CD4-positive, alpha-beta T cell treated with Interleukin-6 for 4 hours (primary cell): ENCODE measurements at regions not wholly inside any gene's neighbourhood (a gene's known extent, or its start where the extent isn't known, plus 50 kb on each side); places are given as distances from the start of the nearest gene placed in this dataset.
A peak's percentile ranks its signal among the peaks of the same experiment; 100 is the strongest.

Experiments used
- DNase-seq: peaks from one replicate; pipeline ENCODE4 v3.0.0-alpha.2; 2020; ENCODE audit warnings: mixed read lengths

- no peak for DNase-seq
Measured at GRCh38 chr17:51496378-51496777, 236.0 kb downstream of the UTP18 start.

GRCh38 chr17:51499897-51500296, 239.6 kb downstream of the UTP18 start:
- DNase-seq: no peak

- no peak for DNase-seq
Measured at GRCh38 chr17:51500454-51500853, 240.1 kb downstream of the UTP18 start.

GRCh38 chr17:51505450-51505849, 245.1 kb downstream of the UTP18 start:
- no peak for DNase-seq

- DNase-seq: no peak
Measured at GRCh38 chr17:51507444-51507843, 247.1 kb downstream of the UTP18 start.

- DNase-seq: no peak
Measured at GRCh38 chr17:51508048-51508447, 247.7 kb downstream of the UTP18 start.

- DNase-seq: no peak
Measured at GRCh38 chr17:51510940-51511339, 250.6 kb downstream of the UTP18 start.

GRCh38 chr17:51512220-51512907, 252.0 kb downstream of the UTP18 start:
- DNase-seq: no peak

- DNase-seq: no peak
Measured at GRCh38 chr17:51516924-51517323, 256.6 kb downstream of the UTP18 start.

- no peak for DNase-seq
Measured at GRCh38 chr17:51524524-51524923, 264.2 kb downstream of the UTP18 start.

GRCh38 chr17:51526507-51526906, 266.2 kb downstream of the UTP18 start:
- no peak for DNase-seq

GRCh38 chr17:51527225-51527982, 267.1 kb downstream of the UTP18 start:
- DNase-seq: no peak

- DNase-seq: no peak
Measured at GRCh38 chr17:51528111-51528510, 267.8 kb downstream of the UTP18 start.

- DNase-seq: no peak
Measured at GRCh38 chr17:51533219-51533618, 272.9 kb downstream of the UTP18 start.

GRCh38 chr17:51533821-51534220, 273.5 kb downstream of the UTP18 start:
- DNase-seq: no peak

- DNase-seq: no peak
Measured at GRCh38 chr17:51536627-51537026, 276.3 kb downstream of the UTP18 start.

GRCh38 chr17:51537996-51538550, 277.7 kb downstream of the UTP18 start:
- DNase-seq: no peak

- DNase-seq: peak; percentile 40
Measured at GRCh38 chr17:51540151-51540550, 279.8 kb downstream of the UTP18 start.

GRCh38 chr17:51541215-51541614, 280.9 kb downstream of the UTP18 start:
- no peak for DNase-seq

- DNase-seq: no peak
Measured at GRCh38 chr17:51546114-51546513, 285.8 kb downstream of the UTP18 start.

GRCh38 chr17:51548125-51548524, 287.8 kb downstream of the UTP18 start:
- no peak for DNase-seq

- no peak for DNase-seq
Measured at GRCh38 chr17:51555153-51555552, 294.8 kb downstream of the UTP18 start.

- no peak for DNase-seq
Measured at GRCh38 chr17:51559778-51560177, 299.4 kb downstream of the UTP18 start.

- no peak for DNase-seq
Measured at GRCh38 chr17:51560398-51560797, 300.1 kb downstream of the UTP18 start.
